GM19324 (cell line): ENCODE measurements at regions not wholly inside any gene's neighbourhood (a gene's known extent, or its start where the extent isn't known, plus 50 kb on each side); places are given as distances from the start of the nearest gene placed in this dataset.
"Not testable (repeated sequence)": the region's sequence is repeated elsewhere in the genome, so short reads cannot be mapped to it uniquely, and the experiment has no call there.

Experiments
- ATAC-seq: cut with Tn5 transposase; IDR thresholded peaks from one replicate; pipeline ENCODE4 v1.9.1; 2021; ENCODE audit warnings: mild to moderate bottlenecking, moderate library complexity; ENCODE audit not compliant: unreplicated experiment, low FRiP score

DNA sequence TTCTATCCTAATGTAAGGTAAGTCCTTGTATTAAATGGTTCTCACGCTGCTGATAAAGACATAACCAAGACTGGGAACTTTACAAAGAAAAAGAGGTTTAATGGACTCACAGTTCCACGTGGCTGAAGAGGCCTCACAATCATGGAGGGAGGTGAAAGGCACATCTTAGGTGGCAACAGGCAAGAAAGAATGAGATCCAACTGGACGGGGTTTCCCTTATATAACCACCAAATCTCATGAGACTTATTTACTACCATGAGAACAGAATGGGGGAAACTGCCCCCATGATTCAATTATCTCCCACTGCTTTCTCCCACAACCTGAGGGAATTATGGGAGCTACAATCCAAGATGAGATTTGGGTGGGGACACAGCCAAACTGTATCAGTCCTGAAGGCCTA, 136.6 kb downstream of the HTR1B start:
- ATAC-seq = no peak

DNA sequence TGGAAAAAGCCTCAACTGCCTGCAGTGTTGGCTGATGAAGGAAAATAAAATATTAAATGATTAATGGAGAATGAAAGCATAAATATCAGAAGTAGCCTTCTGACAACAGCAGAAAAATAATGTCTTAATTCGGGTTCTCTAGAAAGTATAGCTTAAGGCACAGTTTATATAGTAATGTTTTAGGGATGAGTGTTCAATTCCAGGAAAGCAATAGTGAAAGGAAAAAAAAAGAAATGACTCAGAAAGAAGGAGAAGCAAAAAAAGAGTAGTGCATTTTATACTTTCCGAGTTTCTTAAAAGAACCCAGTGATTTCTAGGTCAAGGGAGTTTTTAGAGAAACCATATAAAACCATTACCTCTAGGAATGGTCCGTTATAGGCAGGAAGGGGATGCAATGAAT, 137.3 kb downstream of the HTR1B start:
- ATAC-seq = no peak

DNA sequence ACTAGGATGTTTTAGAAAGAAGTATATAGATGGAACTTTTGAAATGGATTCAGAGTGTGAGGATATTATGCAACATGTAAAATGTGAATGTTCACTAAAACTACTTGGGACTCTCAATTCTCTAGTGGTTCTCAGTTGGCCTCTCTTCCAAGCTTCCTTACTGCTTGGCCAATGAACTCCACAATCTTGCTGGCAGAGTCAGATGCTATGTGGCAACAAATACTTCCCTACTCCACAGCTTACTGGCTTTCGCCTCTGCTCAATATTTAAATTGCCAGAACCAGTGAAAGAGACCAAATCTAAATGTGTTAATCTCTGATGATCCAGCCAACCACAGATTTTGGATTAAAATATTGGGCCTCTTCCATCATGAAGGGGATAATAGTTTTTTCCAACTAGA, 138.4 kb downstream of the HTR1B start:
- ATAC-seq = no peak

DNA sequence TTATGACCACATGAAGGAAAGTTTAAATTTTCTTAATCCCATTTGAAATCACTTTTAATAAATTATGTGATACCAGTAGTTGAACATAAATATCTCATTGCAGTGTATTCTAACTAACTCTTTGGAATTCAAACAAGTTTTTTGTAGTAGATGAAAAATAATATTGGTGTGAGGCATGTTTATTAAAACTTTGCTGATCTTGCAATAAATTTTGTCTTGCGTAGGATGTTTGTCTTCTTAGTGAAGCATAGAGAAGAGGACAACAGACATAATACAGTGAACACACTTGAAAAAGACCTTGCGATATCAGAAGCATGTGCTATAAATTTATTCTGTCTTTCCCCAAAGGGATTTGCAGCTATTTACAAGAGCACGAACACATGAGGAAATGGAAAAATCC, 140.7 kb downstream of the HTR1B start:
- no peak for ATAC-seq

DNA sequence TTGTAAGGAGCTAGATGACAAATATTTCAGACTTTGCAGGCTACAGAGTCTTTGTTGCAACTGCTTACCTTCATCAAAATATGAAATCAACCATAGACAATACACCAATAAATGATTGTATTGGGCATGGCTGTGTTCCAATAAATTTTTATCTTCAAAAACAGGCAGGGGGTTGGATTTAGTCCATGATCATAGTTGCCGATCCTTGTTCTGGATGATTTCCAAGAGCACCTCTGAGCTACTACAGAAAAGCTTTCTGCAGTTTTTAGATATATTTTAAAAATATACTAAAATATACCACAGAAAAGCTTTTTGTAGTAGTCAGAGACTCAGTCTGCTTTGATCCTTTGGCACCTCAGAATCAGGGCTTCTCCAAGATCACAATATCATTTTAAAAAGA, 145.0 kb downstream of the HTR1B start:
- ATAC-seq = no peak

DNA sequence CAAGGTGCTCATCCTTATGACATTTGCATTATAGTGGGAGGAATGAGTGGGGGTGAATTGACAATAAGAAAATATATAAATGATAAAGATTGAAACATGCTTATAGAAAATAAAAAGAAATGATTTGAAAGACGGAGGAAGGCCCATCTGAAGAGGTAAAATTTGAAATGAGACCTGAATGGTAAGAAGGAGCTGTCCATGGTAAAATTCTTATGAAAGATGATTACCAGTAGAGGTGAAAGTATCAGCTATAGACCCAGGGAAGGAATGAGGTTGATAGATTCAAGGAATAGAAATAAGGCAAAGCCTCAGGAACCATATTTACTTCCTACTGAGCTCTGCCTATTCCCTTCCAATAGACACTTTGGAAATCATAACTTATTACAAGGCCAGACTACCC, 149.7 kb downstream of the HTR1B start:
- ATAC-seq = no peak

DNA sequence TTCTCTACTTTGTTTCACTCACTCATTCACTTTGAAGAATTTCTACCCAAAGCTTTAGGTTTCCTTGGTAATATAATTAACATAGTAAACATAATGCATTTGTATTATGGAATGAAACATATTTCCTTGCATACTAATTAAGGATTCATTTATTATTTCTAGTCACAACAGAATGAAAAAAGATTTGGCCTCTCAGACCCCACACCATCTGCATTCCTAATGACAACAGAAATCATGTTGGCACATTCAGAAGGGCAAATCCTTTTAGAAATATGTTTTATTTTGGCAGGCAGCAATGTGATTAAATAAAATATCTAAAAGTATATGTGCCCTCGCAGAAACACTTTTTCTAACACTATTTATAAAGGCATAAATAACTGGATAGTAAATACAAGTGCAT, 163.4 kb downstream of the HTR1B start:
- ATAC-seq = no peak

DNA sequence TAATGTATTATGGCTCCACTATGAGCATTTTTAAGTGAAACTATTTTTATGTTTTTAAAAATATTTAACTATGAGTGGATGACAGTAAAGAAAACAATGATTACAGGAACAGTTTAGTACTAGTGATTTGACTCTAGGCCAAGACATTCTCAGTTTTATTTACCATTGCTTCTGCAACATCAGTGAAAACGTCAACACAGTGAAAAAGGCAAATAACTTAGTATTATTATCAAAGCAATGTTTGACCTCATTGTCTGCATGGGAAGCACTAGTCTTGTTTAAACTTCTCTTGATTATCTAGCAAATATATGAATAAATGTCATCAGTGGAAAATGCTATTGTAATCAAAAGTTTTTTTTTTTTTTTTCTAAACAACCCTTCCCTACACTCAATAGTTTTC, 165.0 kb downstream of the HTR1B start:
- ATAC-seq = no peak

DNA sequence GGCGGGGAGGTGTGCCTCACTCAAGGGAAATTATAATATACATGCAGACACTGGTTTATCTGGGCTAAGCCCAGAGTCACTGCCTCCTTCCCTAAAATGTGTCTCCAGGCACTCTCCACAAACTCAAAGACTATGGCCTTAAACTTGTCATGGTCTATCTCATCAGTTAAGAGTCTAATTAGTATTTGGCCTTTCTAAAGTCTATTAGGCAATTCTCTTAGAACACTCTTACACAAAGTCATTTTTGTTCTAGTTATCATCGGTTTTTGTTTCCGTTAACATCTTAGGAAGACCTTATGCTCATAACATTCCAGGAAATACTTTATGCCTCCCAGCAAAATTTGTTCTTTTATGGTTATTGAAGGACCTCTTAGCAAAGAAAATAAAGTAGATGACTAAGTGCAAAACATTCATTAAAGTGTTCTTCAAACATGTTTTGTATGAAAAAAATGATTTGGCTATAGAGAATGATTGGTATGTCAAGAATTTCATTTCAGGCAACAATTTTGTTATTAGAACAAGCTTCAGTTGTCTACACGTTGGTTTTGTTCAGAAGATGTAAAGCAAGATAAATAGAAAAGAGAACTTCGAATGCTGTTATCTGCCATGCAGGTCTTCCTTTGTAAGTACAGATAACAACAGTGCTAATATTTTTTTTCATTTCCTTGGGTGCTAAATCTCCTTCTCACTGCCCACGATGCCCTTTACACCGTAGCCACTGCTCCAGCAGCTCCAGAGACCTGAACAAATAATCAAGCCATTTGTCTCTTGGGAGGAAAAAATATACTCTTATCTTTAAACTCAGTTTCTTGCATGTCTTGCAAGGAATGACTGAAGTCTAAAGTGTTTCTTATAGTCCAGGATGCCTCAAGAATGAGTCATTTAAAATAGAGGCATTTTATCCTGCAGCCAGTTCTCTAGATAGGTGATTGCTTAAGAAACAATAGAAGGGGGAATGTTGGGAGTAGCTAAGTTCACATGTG, 170.4 kb downstream of the HTR1B start:
- ATAC-seq = no peak

DNA sequence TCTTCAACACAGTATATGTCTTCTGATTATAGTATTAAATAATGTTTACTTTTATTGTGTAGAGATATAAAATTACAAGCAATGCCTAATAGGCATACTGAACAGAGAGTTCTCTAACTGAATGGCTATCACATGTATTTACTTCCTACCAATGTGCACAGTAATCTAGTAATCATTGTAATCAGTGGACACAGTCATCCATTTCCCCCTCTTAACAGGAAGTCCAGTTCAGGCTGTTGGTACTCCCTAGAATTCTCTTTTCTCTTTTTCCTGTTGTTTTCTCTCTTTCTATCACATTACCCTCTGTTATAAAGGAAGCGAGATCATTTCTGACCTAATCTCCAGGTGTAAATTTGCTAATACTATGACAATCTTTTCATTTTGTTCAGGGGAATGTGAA, 172.5 kb downstream of the HTR1B start:
- ATAC-seq = no peak

DNA sequence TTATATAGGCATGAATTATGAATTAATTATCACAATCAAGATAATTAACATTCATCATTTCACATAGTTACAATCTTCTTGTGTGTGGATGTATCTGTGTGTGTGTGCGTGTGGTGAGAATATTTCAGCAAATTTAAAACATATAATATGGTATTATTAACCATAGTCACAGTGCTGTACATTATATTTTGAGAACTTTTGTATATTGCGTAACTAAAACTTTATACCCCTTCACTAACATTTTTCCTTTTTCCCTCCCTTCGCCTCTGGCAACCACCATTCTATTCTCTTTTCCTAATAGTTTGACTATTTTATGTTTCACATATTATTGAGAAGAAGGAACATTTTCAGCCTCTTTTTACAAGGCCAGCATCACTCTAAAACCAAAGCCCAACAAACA, 176.8 kb downstream of the HTR1B start:
- ATAC-seq = no peak

DNA sequence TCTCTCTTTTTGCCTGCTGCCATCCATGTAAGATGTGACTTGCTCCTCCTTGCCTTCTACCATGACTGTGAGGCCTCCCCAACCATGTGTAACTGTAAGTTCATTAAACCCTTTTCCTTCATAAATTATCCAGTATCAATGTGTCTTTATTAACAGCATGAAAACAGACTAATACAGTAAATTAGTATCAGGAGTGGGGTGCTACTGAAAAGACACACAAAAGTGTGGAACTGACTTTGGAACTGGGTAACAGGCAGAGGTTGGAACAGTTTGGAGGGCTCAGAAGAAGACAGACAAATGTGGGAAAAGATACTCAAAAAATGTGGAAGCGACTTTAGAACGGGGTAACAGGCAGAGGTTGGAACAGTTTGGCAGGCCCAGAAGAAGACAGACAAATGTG, 189.4 kb downstream of the HTR1B start:
- no peak for ATAC-seq

DNA sequence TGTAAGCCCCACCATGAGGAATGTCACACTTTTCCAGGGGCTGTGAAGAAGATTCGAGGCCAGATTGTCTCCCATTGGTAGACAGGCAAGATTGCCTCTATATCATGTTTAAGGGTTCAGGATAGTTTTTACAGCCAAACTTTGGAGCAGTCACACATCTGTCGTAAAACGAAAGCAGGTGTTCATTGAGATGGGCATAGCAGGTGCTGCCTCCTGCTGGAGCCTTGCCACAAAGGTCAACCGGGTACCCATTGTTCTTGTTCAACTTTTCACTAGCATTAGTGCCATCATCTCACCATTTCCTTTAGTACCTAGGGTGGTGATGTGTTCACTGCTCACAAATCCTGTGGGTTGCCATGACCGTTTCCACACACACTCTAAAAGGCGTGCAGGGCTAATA, 198.3 kb downstream of the HTR1B start:
- ATAC-seq = no peak

DNA sequence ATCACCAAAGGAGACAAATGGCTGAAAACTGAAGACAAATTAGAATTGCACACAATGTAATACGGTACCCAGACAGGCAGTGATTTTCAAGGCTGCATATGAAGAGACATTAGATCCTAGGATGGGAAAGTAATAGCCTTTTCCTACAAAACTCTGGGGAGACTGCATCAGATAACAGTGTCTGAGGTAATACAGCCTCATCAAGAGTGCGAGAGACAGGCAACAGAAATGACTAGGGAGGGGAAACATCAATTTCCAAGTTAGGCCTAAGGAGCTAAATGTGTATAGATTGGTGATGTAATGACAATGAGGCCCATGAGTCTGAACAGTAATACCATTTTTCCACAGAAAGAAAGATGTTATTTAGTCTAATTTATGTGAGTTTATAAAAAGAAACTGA, 200.3 kb downstream of the HTR1B start:
- no peak for ATAC-seq

DNA sequence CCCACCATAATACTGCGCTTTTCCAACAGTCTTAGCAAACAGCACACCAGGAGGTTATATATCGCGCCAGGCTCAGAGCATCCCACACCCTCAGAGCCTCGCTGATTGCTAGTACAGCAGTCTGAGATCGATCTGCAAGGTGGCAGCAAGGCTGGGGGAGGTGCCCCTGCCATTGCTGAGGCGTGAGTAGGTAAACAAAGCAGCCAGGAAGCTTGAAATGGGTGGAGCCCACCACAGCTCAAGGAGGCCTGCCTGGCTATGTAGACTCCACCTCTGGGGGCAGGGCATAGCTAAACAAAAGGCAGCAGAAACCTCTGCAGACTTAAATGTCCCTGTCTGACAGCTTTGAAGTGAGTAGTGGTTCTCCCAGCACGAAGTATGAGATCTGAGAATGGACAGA, 211.5 kb downstream of the HTR1B start:
- ATAC-seq = not testable (repeated sequence)

DNA sequence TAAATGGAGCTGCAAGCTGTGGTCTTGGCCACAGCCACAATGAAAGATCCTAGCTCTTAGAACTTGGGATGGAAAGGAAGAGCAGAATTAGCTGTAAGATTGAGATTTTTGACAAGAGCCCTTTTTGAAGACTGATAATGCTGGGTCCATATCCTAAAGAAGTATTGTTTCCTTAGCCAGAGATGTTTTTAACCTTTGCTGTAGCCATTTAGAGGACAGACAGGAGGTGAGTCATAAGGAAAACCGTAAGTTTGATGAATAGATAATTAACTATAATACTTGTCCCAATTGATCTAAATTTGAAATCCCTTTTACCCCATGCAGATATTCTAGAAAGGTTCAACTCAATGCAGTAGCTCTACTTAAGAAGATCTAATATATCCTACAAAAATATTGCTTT, 213.7 kb downstream of the HTR1B start:
- ATAC-seq = no peak

DNA sequence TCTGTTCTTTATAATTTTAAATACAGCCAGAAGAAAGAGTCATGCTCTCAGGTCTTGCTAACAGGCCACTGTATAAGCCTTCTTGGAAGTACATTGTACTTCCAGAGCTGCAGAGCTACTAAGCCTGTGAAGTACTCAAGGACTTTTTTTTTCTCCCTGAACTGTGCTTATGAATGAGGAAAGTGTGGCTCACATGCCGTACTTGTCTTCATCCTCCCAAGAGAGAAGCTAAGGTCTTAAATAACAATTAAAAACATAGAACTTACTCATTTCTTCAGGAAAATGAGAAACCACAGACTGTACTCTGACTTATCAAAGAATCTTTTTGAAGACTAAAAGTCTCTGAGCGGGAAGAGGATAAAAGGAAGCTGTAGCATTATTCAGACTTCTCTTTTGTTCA, 218.3 kb downstream of the HTR1B start:
- no peak for ATAC-seq

DNA sequence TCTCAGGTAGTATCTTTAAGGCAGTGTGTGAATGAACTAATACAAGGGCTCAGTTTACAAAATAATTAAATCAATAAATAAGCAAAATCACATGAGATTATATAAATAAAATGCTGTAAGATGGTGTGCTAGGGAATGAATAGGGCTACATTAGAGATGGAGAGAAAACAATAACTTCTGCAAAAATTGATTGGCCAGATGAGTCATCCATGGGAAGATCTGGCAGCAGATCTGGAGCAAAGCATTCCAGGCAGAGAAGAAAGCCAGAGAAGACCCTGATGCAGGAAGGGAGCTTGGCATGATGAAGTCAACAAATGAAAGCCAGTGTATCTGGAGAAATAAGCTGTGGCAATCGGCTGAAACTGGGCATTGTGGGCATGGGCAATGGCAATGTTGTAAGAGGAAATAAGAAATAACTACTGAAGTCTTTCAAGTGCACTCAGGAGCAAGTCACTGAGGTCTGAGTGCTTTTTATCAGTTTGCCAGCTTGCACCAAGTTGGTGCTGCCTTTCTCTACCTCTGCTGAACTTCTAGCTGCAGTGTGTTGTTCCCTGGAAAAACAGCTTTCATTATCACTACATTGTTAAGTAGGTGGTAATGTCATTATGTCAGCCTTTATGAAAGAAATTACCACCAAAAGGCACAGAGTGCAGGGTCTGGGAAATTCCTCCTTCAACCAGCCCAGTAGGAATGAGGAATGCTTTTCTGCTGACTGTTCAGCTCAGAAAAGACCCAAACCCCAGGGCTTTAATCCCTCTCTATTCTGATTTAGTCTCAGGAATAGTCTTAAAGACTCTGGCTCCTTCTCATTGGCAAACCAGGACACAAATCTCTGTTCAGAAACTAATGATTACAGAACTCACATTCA, 231.6 kb downstream of the HTR1B start:
- no peak for ATAC-seq

DNA sequence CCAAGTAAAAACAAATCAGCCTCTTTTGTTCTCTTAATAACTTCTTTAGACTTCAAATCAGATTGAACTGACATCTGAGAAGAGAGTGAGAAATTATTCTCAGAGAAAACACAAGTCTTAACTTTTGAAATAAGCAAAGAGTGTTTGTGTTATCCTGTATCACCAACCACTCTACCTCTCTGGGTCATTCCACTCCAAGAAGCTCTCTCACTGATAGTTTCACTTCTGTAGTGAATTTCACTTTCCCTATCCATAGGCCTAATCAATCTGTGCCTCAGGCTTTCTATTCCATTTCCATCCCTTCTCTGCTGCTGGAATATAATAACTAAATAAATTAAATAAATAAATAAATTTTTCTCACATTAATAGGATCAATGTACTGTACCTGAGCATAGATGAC, 235.0 kb downstream of the HTR1B start:
- no peak for ATAC-seq

DNA sequence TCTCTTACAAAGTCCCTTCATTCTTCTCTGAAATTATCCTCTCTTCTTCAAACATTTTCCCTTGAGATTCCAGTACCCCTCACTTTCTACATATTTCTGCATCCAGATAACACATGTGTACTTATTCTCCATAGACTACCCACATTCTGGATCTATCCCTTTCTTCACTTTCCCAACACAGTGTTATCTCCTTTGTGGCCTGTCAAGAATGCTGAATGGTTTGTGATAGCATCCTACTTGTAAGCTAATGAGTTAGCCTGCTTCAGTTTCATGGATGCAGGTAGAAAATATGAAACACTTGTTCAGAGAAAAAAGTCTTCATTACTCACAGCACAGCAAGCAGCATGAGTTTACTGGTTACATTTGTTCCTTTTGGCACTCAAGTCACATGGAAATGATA, 245.4 kb downstream of the HTR1B start:
- no peak for ATAC-seq

DNA sequence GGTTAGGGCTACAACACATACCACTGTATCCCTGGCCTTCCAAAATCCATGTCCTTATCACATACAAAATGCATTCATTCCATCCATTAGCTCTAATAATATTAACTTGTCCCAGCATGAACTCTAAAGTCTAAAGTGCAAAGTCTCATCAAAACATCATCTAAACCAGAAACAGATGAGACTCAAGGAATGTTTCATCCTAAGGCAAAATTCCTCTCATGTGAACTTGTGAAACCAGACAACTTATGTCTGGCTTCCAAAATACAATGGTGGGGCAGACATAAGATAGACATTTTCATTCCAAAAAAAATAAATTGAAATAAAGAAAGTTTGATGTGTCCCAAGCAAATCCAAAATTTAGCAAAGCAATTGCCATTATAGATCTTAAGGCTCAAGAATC, 257.4 kb downstream of the HTR1B start:
- ATAC-seq = no peak

DNA sequence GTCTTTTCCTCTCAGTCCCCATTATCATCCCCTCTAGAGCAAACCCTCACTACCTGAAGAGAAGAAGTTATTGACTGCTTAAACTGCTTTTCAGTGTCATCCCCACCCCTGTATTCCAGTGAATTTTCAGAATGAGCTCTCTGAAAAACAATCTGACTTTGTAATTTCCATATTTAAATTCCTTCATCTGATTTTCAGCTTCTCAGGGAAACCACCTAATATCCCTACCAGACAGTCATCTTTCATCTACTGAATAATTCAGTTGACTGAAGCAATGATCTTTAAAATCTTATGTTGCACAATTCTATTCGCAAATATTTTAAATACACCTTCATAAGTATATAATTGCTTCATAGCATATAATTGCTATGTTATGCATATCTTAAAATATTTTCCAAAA, 258.7 kb downstream of the HTR1B start:
- ATAC-seq = no peak
